Suprapubic skin (tissue), 4 donors: ENCODE measurements at regions not wholly inside any gene's neighbourhood (a gene's known extent, or its start where the extent isn't known, plus 50 kb on each side); places are given as distances from the start of the nearest gene placed in this dataset.

Source experiments
- POLR2A ChIP-seq, 2 donors: fragments of 450-650 bp; IDR thresholded peaks; one replicate each; pipeline ENCODE4 v1.6.1; 2017; ENCODE audit warnings: antibody characterized with exemption in 2 of 2, mild to moderate bottlenecking in 2 of 2, moderate library complexity in 2 of 2
- POLR2AphosphoS5 ChIP-seq, 3 donors: sonication (generic); formaldehyde crosslinking; IDR thresholded peaks; one replicate each; pipeline ENCODE4 v1.6.1; 2017; ENCODE audit warnings: antibody characterized with exemption in 3 of 3
- TF ChIP-seq, protein P1 (sequence below), 2 donors: fragments of 200-600 bp in 1 of 2; fragments of 450-650 bp in 1 of 2; sonication (generic) in 1 of 2; IDR thresholded peaks; one replicate each; pipeline ENCODE4 v1.5.1; 2016 to 2019; ENCODE audit warnings: antibody characterized with exemption in 2 of 2, mild to moderate bottlenecking in 1 of 2, moderate library complexity in 1 of 2

DNA sequence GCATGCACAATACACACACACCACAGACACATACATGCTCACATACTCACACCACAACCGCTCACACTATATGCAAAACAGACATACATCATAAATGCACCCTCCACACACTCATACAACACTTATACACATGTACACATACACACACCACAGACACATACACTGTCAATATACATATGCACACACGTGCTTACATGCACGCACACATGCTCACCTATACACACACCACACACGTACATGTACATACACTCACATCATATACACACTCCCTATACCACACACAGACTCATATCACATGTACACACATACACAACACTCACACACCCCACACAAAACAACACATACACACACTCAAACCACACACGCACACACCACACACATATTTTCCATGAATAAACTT, 885.3 kb downstream of the TBC1D22A start:
- TF ChIP-seq POLR2A (IDR thresholded peaks at IDR 0.05) (no peak), POLR2AphosphoS5 (IDR thresholded peaks at IDR 0.05) (no peak)
- TF ChIP-seq, protein P1, sequence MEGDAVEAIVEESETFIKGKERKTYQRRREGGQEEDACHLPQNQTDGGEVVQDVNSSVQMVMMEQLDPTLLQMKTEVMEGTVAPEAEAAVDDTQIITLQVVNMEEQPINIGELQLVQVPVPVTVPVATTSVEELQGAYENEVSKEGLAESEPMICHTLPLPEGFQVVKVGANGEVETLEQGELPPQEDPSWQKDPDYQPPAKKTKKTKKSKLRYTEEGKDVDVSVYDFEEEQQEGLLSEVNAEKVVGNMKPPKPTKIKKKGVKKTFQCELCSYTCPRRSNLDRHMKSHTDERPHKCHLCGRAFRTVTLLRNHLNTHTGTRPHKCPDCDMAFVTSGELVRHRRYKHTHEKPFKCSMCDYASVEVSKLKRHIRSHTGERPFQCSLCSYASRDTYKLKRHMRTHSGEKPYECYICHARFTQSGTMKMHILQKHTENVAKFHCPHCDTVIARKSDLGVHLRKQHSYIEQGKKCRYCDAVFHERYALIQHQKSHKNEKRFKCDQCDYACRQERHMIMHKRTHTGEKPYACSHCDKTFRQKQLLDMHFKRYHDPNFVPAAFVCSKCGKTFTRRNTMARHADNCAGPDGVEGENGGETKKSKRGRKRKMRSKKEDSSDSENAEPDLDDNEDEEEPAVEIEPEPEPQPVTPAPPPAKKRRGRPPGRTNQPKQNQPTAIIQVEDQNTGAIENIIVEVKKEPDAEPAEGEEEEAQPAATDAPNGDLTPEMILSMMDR (IDR thresholded peaks at IDR 0.05): no peak
